Lung (tissue), 11 donors: ENCODE measurements at regions not wholly inside any gene's neighbourhood (a gene's known extent, or its start where the extent isn't known, plus 50 kb on each side); places are given as distances from the start of the nearest gene placed in this dataset.

Experiments used
- ATAC-seq: fragments of 200-7000 bp; cut with Tn5 transposase; one replicate; pipeline ENCODE4 v1.9.1; 2020; ENCODE audit warnings: moderate number of reproducible peaks; ENCODE audit not compliant: insufficient read depth, low FRiP score
- DNase-seq, 3 donors: peaks; one replicate each; pipeline ENCODE4 v3.0.0-alpha.2; 2013 to 2017
- H3K27ac ChIP-seq, 2 donors: one replicate each; pipeline ENCODE4 v1.5.1; 2013; ENCODE audit warnings: mild to moderate bottlenecking in 2 of 2, moderate library complexity in 2 of 2, control low read depth in 1 of 2, inconsistent platforms in 1 of 2, low read depth in 1 of 2, low read length in 1 of 2
- H3K27me3 ChIP-seq, 3 donors: one replicate each; pipeline ENCODE4 v1.5.1; 2013; ENCODE audit warnings: low read length in 2 of 3; ENCODE audit not compliant: control insufficient read depth in 3 of 3, insufficient read depth in 3 of 3
- H3K36me3 ChIP-seq, 4 donors: one replicate each; pipeline ENCODE4 v1.5.1; 2013; ENCODE audit warnings: low read length in 4 of 4, mild to moderate bottlenecking in 1 of 4, moderate library complexity in 1 of 4; ENCODE audit not compliant: control insufficient read depth in 4 of 4, insufficient read depth in 4 of 4
- H3K4me1 ChIP-seq, 5 donors: one replicate each; pipeline ENCODE4 v1.5.1; 2013; ENCODE audit warnings: low read length in 5 of 5, mild to moderate bottlenecking in 2 of 5, moderate library complexity in 1 of 5; ENCODE audit not compliant: control insufficient read depth in 5 of 5, insufficient read depth in 5 of 5
- H3K4me3 ChIP-seq: one replicate; pipeline ENCODE4 v1.5.1; 2013; ENCODE audit warnings: mild to moderate bottlenecking, control low read depth, moderate library complexity
- H3K9ac ChIP-seq, 2 donors: one replicate each; pipeline ENCODE4 v1.5.1; 2013; ENCODE audit warnings: low read length in 2 of 2, control low read depth in 1 of 2; ENCODE audit not compliant: insufficient read depth in 1 of 2
- H3K9me3 ChIP-seq, 4 donors: one replicate each; pipeline ENCODE4 v1.5.1; 2013; ENCODE audit warnings: low read length in 3 of 4, mild to moderate bottlenecking in 1 of 4, moderate library complexity in 1 of 4; ENCODE audit not compliant: control insufficient read depth in 4 of 4, insufficient read depth in 3 of 4
- WGBS, 2 donors: extraction: QIAGEN DNeasy Blood & Tissue Kit; methylation state at CpG; one replicate each; pipeline ENCODE4 v1.1.7; 2013; 5-methylcytosine and 5-hydroxymethylcytosine counted together
- TF ChIP-seq, protein P1 (sequence below): IDR thresholded peaks from 2 replicates; pipeline ENCODE4 v1.5.1; 2012; ENCODE audit warnings: mild to moderate bottlenecking; ENCODE audit errors: control extremely low read depth, extremely low read depth
- donor health status: control.
- donor health status: control.
- donor health status: Bipolar disorder and iron deficiency.
- donor health status: healthy.
- donor health status: DM: yes; HTN: yes; CAD: no.

GRCh38 chr7:65554-65953, 126.8 kb upstream of the FAM20C start:
- H3K4me3 ChIP-seq, result no peak overlapping the region
- 78 to 79% methylated on average over 8 of the region's 8 CpGs for WGBS, 2 donors
- ATAC-seq (no peak), DNase-seq (no peak)
- no peaks in the 10 kb centered on the region for H3K4me1 ChIP-seq
- TF ChIP-seq, protein P1, sequence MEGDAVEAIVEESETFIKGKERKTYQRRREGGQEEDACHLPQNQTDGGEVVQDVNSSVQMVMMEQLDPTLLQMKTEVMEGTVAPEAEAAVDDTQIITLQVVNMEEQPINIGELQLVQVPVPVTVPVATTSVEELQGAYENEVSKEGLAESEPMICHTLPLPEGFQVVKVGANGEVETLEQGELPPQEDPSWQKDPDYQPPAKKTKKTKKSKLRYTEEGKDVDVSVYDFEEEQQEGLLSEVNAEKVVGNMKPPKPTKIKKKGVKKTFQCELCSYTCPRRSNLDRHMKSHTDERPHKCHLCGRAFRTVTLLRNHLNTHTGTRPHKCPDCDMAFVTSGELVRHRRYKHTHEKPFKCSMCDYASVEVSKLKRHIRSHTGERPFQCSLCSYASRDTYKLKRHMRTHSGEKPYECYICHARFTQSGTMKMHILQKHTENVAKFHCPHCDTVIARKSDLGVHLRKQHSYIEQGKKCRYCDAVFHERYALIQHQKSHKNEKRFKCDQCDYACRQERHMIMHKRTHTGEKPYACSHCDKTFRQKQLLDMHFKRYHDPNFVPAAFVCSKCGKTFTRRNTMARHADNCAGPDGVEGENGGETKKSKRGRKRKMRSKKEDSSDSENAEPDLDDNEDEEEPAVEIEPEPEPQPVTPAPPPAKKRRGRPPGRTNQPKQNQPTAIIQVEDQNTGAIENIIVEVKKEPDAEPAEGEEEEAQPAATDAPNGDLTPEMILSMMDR, result no peak
- no peaks in the 10 kb centered on the region for H3K27me3 ChIP-seq
- no peak overlapping the region for H3K9ac ChIP-seq
- no peak overlapping the region for H3K27ac ChIP-seq
- H3K36me3 ChIP-seq, result no peaks in the 10 kb centered on the region
- H3K9me3 ChIP-seq, result no peaks in the 10 kb centered on the region

- TF ChIP-seq, protein P1, result no peak
Observed at GRCh38 chr7:66296-66695, 126.1 kb upstream of the FAM20C start.

GRCh38 chr7:66741-67140, 125.6 kb upstream of the FAM20C start:
- Histone ChIP-seq H3K27me3 (no peaks in the 10 kb centered on the region), H3K4me1 (no peaks in the 10 kb centered on the region), H3K36me3 (no peaks in the 10 kb centered on the region), H3K4me3 (no peak overlapping the region), H3K9me3 (no peaks in the 10 kb centered on the region), H3K27ac (no peak overlapping the region), H3K9ac (no peak overlapping the region)
- DNase-seq (no peak), ATAC-seq (no peak)
- WGBS, 2 donors, result 92 to 93% methylated on average over 12 of the region's 12 CpGs
- TF ChIP-seq, protein P1, result no peak

More at GRCh38 chr7:66296-66695, 126.1 kb upstream of the FAM20C start:
- Histone ChIP-seq H3K4me3 (no peak overlapping the region), H3K9ac (no peak overlapping the region), H3K27me3 (no peaks in the 10 kb centered on the region), H3K36me3 (no peaks in the 10 kb centered on the region), H3K27ac (no peak overlapping the region), H3K9me3 (no peaks in the 10 kb centered on the region), H3K4me1 (no peaks in the 10 kb centered on the region)
- ATAC-seq, result no peak
- 87 to 90% methylated on average over 12 of the region's 12 CpGs for WGBS, 2 donors
- DNase-seq, result no peak

GRCh38 chr7:67661-68395, 124.5 kb upstream of the FAM20C start:
- H3K27ac ChIP-seq, result no peak overlapping the region
- no peaks in the 10 kb centered on the region for H3K9me3 ChIP-seq
- no peak for ATAC-seq
- H3K9ac ChIP-seq, result no peak overlapping the region
- no peaks in the 10 kb centered on the region for H3K27me3 ChIP-seq
- no peak overlapping the region for H3K4me3 ChIP-seq
- 92 to 93% methylated on average over 11 of the region's 11 CpGs for WGBS, 2 donors
- DNase-seq, result no peak
- H3K36me3 ChIP-seq, result no peaks in the 10 kb centered on the region
- H3K4me1 ChIP-seq, result no peaks in the 10 kb centered on the region
- TF ChIP-seq, protein P1, result no peak
